Activated T-cell treated with anti-CD3 and anti-CD28 coated beads, Interleukin-2, amount 50 U/mL, for 48 hours (primary cell): ENCODE measurements at regions not wholly inside any gene's neighbourhood (a gene's known extent, or its start where the extent isn't known, plus 50 kb on each side); places are given as distances from the start of the nearest gene placed in this dataset.

Experiments
- DNase-seq, 2 experiments: peaks; one replicate each; pipeline ENCODE4 v3.0.0-alpha.2; 2020

DNA sequence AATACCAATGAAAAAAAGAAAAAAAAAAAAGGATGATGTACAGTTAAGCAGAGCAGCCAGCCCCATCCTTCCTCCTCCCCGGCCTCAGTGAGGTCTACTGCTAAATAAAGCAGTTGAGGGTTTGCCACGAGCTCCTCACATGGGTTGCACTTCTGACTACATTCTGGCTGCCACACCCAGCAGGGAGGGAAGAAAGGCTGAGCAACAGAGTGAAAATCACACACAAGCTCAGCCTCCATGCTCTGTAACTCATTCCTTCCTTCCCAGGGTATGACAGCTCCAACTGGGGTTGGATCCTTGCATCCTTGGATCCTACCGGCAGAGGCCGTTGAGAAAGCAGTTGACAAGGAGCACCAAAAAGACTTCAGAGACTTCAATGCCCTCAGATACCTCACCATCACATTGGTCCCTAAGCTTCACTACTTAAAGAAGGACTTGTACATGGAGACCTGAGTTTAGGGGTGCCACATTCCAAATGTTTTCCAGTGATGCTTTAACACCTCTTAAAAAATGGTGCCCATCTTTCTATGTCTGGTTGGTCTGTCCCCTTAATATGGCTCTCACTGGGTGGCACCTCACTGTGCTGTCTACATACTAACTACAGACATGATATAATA lies 52.9 kb upstream of the PIK3CG start:
- DNase-seq, result no peak

GRCh38 chr7:106813705-106814305 lies 51.3 kb upstream of the PIK3CG start:
- DNase-seq, result no peak

DNA sequence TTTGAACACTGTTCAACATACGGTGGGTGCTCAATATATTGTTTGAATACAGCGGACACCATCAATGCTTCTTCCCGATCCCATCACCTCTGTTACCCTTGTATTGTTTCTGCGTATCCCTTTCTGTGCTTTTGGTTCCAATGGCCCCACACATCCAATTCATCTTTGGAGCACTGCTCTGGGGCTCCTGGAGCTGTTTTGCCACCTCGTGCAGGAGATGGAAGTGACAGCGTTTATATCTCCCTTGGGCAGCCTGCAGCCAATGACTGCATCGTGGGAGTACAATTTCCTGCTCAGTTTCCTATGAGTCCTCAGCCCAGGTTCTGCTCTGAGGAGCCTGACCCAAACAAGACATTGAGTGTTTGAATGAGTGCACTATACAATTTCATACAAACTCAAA lies 50.2 kb upstream of the PIK3CG start:
- no peak for DNase-seq
